Trophoblast cell (in vitro differentiated cells and primary cell): ENCODE measurements at regions not wholly inside any gene's neighbourhood (a gene's known extent, or its start where the extent isn't known, plus 50 kb on each side); places are given as distances from the start of the nearest gene placed in this dataset.

ENCODE experiments used
- DNase-seq, 2 donors: peaks; one replicate each; pipeline ENCODE4 v3.0.0-alpha.2; 2016
- H2AFZ ChIP-seq: 2 replicates; pipeline ENCODE4 v1.6.1; 2013; ENCODE audit warnings: low read length, moderate library complexity, mild to moderate bottlenecking; ENCODE audit not compliant: insufficient read depth, poor library complexity
- H2AK5ac ChIP-seq: 2 replicates; pipeline ENCODE4 v1.6.1; 2013; ENCODE audit warnings: mild to moderate bottlenecking, low read length
- H2BK120ac ChIP-seq: 2 replicates; pipeline ENCODE4 v1.6.1; 2013; ENCODE audit warnings: low read length, mild to moderate bottlenecking, moderate library complexity; ENCODE audit not compliant: insufficient read depth, poor library complexity
- H2BK12ac ChIP-seq: 2 replicates; pipeline ENCODE4 v1.6.1; 2013; ENCODE audit warnings: mild to moderate bottlenecking, low read length, moderate library complexity
- H2BK5ac ChIP-seq: 2 replicates; pipeline ENCODE4 v1.6.1; 2013; ENCODE audit warnings: low read length, low read depth, moderate library complexity, mild to moderate bottlenecking; ENCODE audit not compliant: poor library complexity
- H3K14ac ChIP-seq: 2 replicates; pipeline ENCODE4 v1.6.1; 2013; ENCODE audit warnings: mild to moderate bottlenecking, low read length
- H3K18ac ChIP-seq: 2 replicates; pipeline ENCODE4 v1.6.1; 2013; ENCODE audit warnings: mild to moderate bottlenecking, low read length
- H3K23ac ChIP-seq: 2 replicates; pipeline ENCODE4 v1.6.1; 2013; ENCODE audit warnings: low read length
- H3K27ac ChIP-seq: 2 replicates; pipeline ENCODE4 v1.5.1; 2013; ENCODE audit warnings: low read depth, mild to moderate bottlenecking, inconsistent platforms, low read length, moderate library complexity
- H3K27me3 ChIP-seq: 2 replicates; pipeline ENCODE4 v1.6.1; 2013; ENCODE audit warnings: inconsistent platforms, mild to moderate bottlenecking, low read length, moderate library complexity; ENCODE audit not compliant: insufficient read depth
- H3K36me3 ChIP-seq, 2 experiments: 1 replicate in 1 of 2; 2 replicates in 1 of 2; pipeline ENCODE4 v1.6.1; 2013; ENCODE audit warnings: low read length in 2 of 2, mild to moderate bottlenecking in 2 of 2, moderate library complexity in 1 of 2; ENCODE audit not compliant: insufficient read depth in 2 of 2, control insufficient read depth in 1 of 2
- H3K4ac ChIP-seq: 2 replicates; pipeline ENCODE4 v1.6.1; 2013; ENCODE audit warnings: low read depth, mild to moderate bottlenecking, low read length, moderate library complexity
- H3K4me1 ChIP-seq, 2 experiments: 1 replicate in 1 of 2; 2 replicates in 1 of 2; pipeline ENCODE4 v1.6.1; 2013; ENCODE audit warnings: low read length in 2 of 2, mild to moderate bottlenecking in 2 of 2, moderate library complexity in 1 of 2; ENCODE audit not compliant: insufficient read depth in 2 of 2, control insufficient read depth in 1 of 2
- H3K4me2 ChIP-seq: 2 replicates; pipeline ENCODE4 v1.6.1; 2013; ENCODE audit warnings: inconsistent platforms, mild to moderate bottlenecking, low read length, moderate library complexity
- H3K4me3 ChIP-seq: 2 replicates; pipeline ENCODE4 v1.5.1; 2013; ENCODE audit warnings: mild to moderate bottlenecking, low read depth, low read length, inconsistent platforms
- H3K79me1 ChIP-seq: one replicate; pipeline ENCODE4 v1.6.1; 2013; ENCODE audit warnings: low read length
- H3K79me2 ChIP-seq: 2 replicates; pipeline ENCODE4 v1.6.1; 2013; ENCODE audit warnings: low read length, mild to moderate bottlenecking; ENCODE audit not compliant: control insufficient read depth, insufficient read depth, poor library complexity
- H3K9ac ChIP-seq: 2 replicates; pipeline ENCODE4 v1.6.1; 2013; ENCODE audit warnings: mild to moderate bottlenecking, low read length
- H3K9me3 ChIP-seq: 2 replicates; pipeline ENCODE4 v1.6.1; 2013; ENCODE audit warnings: low read depth, mild to moderate bottlenecking, control low read depth, inconsistent platforms, low read length; ENCODE audit not compliant: insufficient read depth
- H4K12ac ChIP-seq: 2 replicates; pipeline ENCODE4 v1.6.1; 2013; ENCODE audit warnings: low read depth, mild to moderate bottlenecking, low read length, moderate library complexity
- H4K8ac ChIP-seq: 2 replicates; pipeline ENCODE4 v1.6.1; 2013; ENCODE audit warnings: low read depth, mild to moderate bottlenecking, low read length, moderate library complexity
- H4K91ac ChIP-seq: one replicate; pipeline ENCODE4 v1.6.1; 2013; ENCODE audit warnings: low read depth, mild to moderate bottlenecking, low read length, moderate library complexity
- WGBS: extraction: QIAGEN DNeasy Blood & Tissue Kit; methylation state at CpG from one replicate; pipeline ENCODE4 v1.1.7; 2013; ENCODE audit warnings: missing lambda C conversion rate; ENCODE audit not compliant: insufficient read length, insufficient coverage; ENCODE audit errors: extremely low coverage; 5-methylcytosine and 5-hydroxymethylcytosine counted together

DNA sequence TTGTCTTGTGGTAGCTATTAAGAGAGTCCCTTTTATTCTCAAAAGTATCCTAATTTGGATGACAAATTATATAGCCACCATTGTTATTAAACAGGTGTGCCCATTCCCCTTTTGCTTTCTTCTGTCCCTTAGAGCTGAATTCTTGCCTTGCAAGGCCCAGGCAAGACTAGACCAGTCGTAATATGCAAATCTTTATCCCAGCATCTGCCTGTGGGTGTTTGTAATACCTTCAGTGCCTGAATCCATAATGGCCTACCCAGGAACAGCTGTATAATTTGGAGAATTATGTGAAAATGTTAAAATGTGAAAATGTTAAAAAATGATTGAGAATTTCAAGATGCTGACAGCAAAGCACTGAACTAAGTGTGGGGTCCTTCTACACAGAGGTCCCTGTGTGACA is 403.0 kb upstream of the RBMS3 start:
- no peak overlapping the region for H3K23ac ChIP-seq

DNA sequence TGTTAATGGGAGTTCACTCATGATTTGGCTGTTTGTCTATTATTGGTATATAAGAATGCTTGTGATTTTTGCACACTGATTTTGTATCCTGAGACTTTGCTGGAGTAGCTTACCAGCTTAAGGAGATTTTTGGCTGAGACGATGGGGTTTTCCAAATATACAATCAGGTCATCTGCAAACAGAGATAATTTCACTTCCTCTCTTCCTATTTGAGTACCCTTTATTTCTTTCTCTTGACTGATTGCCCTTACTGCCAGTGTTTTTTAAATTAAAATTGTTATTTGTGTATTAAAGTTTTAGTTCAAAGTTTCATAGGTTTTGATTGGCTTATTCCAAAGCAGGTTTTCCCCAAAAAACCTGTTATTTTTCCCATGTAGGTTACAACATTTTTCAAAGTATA is 390.5 kb upstream of the RBMS3 start:
- Histone ChIP-seq H3K14ac (no peak overlapping the region), H3K9me3 (no peaks in the 10 kb centered on the region), H3K79me1 (no peaks in the 10 kb centered on the region), H3K4me3 (no peak overlapping the region), H3K27me3 (no peaks in the 10 kb centered on the region), H2AK5ac (no peak overlapping the region), H2BK120ac (no peak overlapping the region), H4K8ac (no peak overlapping the region), H3K4me1 (peaks cover 0 to 3% of the 10 kb centered on the region in 2 experiments), H2BK5ac (no peak overlapping the region), H2BK12ac (no peak overlapping the region), H3K4me2 (no peak overlapping the region), H2AFZ (no peak overlapping the region), H4K12ac (no peak overlapping the region), H3K9ac (no peak overlapping the region), H3K4ac (no peak overlapping the region), H4K91ac (no peak overlapping the region), H3K27ac (no peak overlapping the region), H3K23ac (no peak overlapping the region), H3K79me2 (no peaks in the 10 kb centered on the region), H3K36me3 (no peaks in the 10 kb centered on the region), H3K18ac (no peak overlapping the region)
- WGBS: no CpG with 5 or more reads among the region's 1 CpG
- no peak for DNase-seq

More for the DNA sequence above, 403.0 kb upstream of the RBMS3 start:
- no peaks in the 10 kb centered on the region for H3K79me2 ChIP-seq
- no peak overlapping the region for H4K12ac ChIP-seq
- no peak overlapping the region for H4K91ac ChIP-seq
- no peak overlapping the region for H2BK5ac ChIP-seq
- no peak overlapping the region for H2BK12ac ChIP-seq
- H2AK5ac ChIP-seq: no peak overlapping the region
- no peak overlapping the region for H3K9ac ChIP-seq
- no peaks in the 10 kb centered on the region for H3K36me3 ChIP-seq
- H3K18ac ChIP-seq: no peak overlapping the region
- H3K4me1 ChIP-seq: no peaks in the 10 kb centered on the region
- no peak overlapping the region for H3K14ac ChIP-seq
- no peak overlapping the region for H2BK120ac ChIP-seq
- H3K4ac ChIP-seq: no peak overlapping the region
- no peaks in the 10 kb centered on the region for H3K27me3 ChIP-seq
- no peak overlapping the region for H2AFZ ChIP-seq
- H3K9me3 ChIP-seq: no peaks in the 10 kb centered on the region
- no peak for DNase-seq
- H3K27ac ChIP-seq: no peak overlapping the region
- no CpG with 5 or more reads among the region's 1 CpG for WGBS
- H4K8ac ChIP-seq: no peak overlapping the region
- no peaks in the 10 kb centered on the region for H3K79me1 ChIP-seq
- H3K4me3 ChIP-seq: no peak overlapping the region
- no peak overlapping the region for H3K4me2 ChIP-seq

DNA sequence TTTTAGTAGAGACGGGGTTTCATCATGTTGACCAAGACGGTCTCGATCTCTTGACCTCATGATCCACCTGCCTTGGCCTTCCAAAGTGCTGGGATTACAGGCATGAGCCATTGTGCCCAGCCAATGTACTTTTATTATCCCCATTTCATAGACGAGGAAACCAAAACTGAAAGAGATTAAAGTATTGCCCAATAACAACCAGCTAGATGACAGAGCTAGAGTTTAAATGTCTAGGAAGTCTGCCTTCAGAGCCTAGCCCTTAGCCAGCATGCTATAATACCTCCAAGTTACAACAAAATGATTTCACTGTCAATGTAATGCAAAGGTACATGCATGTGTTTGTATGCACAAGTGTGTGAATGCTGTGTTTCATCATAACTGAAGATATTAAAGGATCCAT is 389.4 kb upstream of the RBMS3 start:
- Histone ChIP-seq H3K36me3 (no peaks in the 10 kb centered on the region), H3K4ac (no peak overlapping the region), H2BK12ac (no peak overlapping the region), H3K79me2 (no peaks in the 10 kb centered on the region), H3K14ac (no peak overlapping the region), H3K27me3 (no peaks in the 10 kb centered on the region), H3K79me1 (no peaks in the 10 kb centered on the region), H2BK5ac (no peak overlapping the region), H2AK5ac (no peak overlapping the region), H3K4me2 (no peak overlapping the region), H3K18ac (no peak overlapping the region), H4K12ac (no peak overlapping the region), H3K27ac (no peak overlapping the region), H3K4me3 (no peak overlapping the region), H3K23ac (no peak overlapping the region), H4K91ac (no peak overlapping the region), H2AFZ (no peak overlapping the region), H3K9me3 (no peaks in the 10 kb centered on the region), H3K9ac (no peak overlapping the region), H4K8ac (no peak overlapping the region), H2BK120ac (no peak overlapping the region), H3K4me1 (no peaks in the 10 kb centered on the region)
- WGBS: no CpG with 5 or more reads among the region's 4 CpGs
- DNase-seq: no peak

DNA sequence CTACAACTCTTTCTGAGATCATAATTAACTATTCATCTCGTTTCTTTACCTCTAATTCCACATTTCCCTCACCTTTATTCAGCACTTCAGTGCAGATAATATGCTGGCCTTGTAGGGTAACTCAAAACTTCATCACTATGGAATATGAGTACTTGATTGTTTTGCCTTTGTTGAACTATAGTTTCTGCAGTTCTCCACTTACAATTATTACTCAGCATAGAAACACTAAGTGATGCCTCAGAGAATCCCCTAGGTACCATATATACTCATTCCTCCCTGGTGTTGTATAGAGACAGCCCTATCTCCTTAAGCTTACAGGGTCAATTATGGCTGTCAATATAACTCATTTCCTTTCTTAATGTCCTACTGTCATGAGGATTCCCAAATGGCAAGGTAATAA is 380.6 kb upstream of the RBMS3 start:
- H3K18ac ChIP-seq: no peak overlapping the region
- no peak overlapping the region for H2AFZ ChIP-seq
- no peak overlapping the region for H3K4me3 ChIP-seq
- no peaks in the 10 kb centered on the region for H3K79me1 ChIP-seq
- H3K27me3 ChIP-seq: no peaks in the 10 kb centered on the region
- no peak overlapping the region for H4K12ac ChIP-seq
- H3K79me2 ChIP-seq: no peaks in the 10 kb centered on the region
- no peak overlapping the region for H2BK5ac ChIP-seq
- no peak overlapping the region for H3K4ac ChIP-seq
- no peak overlapping the region for H2BK120ac ChIP-seq
- H3K23ac ChIP-seq: no peak overlapping the region
- peaks cover 4% of the 10 kb centered on the region for H3K9me3 ChIP-seq
- no peak overlapping the region for H2BK12ac ChIP-seq
- H4K8ac ChIP-seq: no peak overlapping the region
- 100% methylated on average over 1 of the region's 1 CpG for WGBS
- no peak overlapping the region for H3K14ac ChIP-seq
- H3K4me2 ChIP-seq: no peak overlapping the region
- no peak overlapping the region for H3K9ac ChIP-seq
- no peak overlapping the region for H3K27ac ChIP-seq
- H2AK5ac ChIP-seq: no peak overlapping the region
- H3K36me3 ChIP-seq: no peaks in the 10 kb centered on the region
- no peak overlapping the region for H4K91ac ChIP-seq
- DNase-seq: no peak
- H3K4me1 ChIP-seq: no peaks in the 10 kb centered on the region
